Muscle of arm (tissue), 1 donor: ENCODE measurements at regions not wholly inside any gene's neighbourhood (a gene's known extent, or its start where the extent isn't known, plus 50 kb on each side); places are given as distances from the start of the nearest gene placed in this dataset.
"Not testable (repeated sequence)": the region's sequence is repeated elsewhere in the genome, so short reads cannot be mapped to it uniquely, and the experiment has no call there.

Experiments used
- DNase-seq: peaks from one replicate; pipeline ENCODE4 v3.0.0-alpha.2; 2013

DNA sequence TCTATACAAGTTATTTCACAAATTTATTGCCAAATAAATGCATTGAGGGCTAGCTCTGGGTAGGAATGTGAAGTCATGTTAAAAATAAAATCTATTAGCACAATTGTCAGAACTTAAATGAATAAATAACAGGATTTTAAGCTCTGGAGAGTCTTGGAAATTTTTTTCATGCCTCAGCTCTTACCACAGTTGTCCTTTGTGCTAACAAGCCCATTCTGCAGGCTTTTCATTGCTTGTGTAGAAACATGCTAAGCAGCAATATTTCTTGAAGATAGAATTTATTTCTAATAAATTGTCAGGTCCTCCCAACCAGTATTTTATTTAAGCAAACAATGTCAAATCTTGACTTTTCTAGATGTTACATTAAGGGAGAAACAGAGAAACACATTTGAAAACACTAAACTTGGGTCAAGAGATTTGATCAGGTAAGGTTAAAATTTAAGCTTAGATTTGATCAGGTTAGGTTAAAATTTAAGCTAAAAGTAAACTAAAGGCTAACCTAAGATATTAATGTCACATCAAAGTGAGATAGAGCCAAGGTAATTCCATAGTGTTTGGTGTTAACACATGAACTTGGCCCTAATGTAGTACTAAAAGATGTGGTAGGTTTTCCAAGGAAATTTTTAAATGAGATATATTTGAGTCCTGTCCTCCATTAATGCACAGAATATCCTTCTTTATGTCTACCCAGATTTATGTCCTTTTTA lies 179.1 kb upstream of the IL1RAPL1 start:
- no peak for DNase-seq

DNA sequence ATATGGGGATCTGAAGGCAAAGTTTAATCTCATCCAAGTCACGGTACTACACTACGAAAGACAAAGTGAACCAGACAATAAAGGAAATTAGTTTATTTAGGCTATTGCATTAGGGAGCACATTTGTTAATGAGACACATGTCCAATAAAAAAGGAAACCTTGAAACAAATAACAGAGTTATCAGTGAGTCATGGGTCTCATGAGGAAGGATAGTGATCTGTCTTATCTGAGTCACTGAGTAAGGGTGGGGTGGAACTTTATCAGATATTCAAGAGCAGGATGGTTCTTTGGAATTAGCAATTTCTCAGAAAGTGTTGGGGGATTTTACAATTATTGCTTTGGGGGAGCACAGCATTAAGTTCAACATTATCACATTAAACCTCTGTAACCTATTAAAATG lies 188.9 kb upstream of the IL1RAPL1 start:
- DNase-seq: no peak

DNA sequence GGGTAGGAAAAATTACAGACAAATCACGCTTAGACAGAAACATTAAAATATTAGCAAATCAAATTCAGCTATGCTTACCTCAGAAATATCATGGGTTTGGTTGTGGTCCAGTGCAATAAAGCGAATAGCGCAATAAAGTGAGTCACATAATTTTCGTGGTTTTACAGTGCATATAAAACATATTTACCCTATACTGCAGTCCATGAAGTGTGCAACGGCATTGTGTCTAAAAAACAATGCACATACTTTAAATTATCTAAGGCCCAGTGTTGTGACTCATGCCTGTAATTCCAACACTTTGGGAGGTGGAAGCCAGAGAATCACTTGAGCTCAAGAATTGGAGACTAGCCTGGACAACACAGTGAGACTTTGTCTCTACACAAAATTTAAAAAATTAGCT lies 195.7 kb upstream of the IL1RAPL1 start:
- no peak for DNase-seq

DNA sequence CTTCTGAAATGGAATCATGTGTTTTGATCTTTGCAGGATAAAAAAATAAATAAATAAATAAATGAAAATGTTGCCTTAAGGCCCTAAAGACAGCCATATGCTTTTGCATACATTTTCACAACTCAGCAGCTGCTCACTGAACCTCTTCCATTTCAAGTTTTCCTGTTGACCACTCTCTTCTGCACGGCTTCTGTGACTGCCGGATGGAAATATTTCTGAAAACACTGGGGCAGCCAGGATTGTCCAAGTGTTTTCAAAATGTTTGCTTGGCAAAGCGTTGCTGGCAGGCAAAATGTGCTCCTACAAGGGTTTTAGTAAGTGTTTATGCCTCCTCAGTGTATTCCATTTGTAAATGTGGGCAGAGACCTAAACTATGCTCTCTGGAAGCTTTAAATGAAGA lies 208.1 kb upstream of the IL1RAPL1 start:
- peak; percentile 2 for DNase-seq

DNA sequence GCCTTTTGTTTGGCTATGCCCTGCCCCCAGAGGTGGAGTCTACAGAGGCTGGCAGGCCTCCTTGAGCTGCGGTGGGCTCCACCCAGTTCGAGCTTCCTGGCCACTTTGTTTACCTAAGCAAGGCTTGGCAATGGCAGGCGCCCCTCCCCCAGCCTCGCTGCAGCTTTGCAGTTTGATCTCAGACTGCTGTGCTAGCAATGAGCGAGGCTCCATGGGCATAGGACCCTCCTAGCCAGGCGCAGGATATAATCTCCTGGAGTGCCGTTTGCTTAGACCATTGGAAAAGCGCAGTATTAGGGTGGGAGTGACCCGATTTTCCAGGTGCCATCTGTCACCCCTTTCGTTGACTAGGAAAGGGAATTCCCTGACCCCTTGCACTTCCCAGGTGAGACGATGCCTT lies 219.6 kb upstream of the IL1RAPL1 start:
- not testable (repeated sequence) for DNase-seq

DNA sequence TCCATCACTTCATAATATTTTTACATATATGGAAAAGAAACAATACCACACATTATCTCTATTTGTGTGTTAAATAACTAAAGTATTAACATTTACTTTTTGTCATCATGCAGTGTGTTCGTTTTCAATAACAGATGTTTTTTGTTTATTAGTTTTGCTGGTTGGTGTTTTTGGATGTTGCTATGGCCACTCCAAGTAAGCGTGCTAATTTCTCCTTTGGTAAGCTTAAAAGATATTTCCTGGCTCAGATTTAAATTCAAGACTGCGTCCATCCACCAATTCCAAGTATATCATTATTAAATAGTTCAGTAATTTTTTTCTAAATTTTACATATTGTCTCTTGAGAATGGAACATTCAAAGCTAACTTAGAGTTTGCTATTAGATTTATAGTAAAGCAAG lies 235.4 kb upstream of the IL1RAPL1 start:
- DNase-seq: peak; percentile 28

DNA sequence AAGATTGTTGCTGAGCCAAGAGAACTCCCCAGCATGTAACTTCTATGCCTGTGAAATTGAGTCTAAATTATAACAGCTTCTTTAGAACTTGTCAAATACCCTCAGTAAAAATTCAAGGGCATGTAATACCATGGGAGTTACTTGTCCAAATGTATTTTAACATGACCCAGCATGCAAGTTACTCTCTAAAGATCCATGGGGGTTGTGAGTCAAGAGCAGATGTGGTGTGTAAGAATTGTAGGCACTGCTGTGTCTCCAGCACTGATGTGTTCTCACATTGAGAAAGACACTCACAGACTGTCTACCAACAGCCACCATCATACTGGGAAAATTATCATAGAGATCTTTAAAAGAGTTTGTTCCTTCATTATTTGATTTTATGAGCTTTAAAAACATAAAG lies 237.4 kb upstream of the IL1RAPL1 start:
- DNase-seq: no peak

DNA sequence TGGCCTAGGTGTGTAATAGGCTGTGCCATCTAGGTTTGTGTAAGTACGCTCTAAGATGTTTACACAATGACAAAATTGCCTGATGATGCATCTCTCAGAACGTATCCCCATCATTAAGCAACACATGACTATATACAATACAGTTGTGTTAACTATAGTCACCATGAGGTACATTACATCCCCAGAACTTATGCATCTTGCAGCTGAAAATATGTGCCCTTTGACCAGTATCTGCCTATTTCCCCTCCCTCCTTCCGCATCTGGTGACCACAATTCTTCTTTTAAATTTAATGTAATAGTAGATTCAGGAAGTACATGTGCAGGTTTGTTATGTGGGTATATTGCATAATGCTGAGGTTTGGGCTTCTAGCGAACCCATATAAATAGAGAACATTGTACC lies 239.8 kb upstream of the IL1RAPL1 start:
- DNase-seq: no peak

DNA sequence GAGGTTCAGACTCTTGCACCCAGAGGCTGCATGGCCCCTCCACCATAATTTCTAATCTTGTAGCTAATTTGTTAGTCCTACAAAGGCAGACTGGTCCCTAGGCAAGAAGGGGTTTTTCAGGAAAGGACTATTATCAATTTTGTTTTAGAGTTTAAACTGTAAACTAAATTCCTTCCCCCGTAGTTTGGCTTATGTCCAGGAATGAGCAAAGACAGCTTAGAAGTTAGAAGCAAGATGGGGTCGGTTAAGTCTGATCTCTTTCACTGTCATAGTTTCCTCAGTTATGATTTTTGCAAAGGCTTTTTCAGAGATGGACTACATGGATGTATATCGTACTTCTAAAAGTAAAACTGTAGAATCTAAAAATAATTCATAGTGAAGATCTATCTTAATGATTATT lies 258.1 kb upstream of the IL1RAPL1 start:
- no peak for DNase-seq

DNA sequence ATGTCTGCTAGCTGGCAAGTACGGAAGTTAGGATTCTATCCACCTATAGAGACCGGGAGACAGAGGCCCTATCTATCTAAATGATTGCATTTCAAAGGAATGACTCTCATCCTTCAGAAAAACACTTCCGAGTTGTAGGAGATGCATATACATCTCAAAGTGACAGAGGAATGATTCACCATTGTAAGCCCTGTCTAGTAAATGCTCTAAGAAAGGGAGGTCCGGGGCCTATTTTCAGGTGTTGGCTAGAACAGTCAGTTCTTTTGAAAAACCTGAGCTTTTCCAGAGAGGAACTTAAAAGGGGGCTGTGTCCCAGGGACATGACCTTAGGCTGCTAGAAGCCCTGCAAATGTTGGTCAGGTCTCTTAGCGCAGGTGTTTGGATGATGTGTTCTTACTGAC lies 262.9 kb upstream of the IL1RAPL1 start:
- no peak for DNase-seq

DNA sequence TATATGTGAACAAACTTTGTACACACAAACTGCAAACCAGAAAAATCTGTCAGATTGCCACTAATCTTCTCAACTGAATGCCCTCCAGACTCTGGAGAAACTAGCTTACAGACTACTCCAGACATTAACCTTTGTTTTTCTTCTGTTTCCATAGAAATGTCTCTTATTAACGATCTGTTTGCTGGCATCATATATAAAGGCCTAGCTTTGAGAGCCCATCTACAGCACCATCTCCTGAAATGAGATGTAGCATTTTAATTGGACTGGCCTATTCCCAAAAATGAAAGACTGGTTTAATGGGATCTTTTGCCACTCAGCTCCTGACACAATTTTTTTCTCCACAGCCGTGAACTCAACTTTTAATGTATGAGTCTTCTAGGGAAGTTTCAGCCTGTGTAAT lies 266.0 kb upstream of the IL1RAPL1 start:
- DNase-seq: no peak

DNA sequence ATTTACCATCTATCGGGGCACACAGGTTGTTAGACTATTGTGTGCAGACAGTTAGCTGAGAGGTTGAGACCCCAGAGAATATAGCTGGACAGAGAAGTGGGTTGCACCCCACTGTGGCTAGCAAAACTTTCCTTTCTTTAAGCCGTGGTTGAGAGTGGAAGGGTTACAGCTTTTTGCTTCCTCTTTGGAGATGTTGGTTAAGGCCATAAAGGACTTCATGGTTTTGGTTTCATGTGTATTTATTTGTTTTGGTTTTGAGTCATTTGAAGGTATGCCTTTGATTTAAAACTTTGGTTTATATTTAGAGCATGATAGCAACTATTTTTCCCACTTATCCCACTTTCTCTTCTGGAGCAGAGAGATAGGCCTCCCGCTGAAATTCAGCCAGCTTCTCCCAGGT lies 274.3 kb upstream of the IL1RAPL1 start:
- DNase-seq: no peak

DNA sequence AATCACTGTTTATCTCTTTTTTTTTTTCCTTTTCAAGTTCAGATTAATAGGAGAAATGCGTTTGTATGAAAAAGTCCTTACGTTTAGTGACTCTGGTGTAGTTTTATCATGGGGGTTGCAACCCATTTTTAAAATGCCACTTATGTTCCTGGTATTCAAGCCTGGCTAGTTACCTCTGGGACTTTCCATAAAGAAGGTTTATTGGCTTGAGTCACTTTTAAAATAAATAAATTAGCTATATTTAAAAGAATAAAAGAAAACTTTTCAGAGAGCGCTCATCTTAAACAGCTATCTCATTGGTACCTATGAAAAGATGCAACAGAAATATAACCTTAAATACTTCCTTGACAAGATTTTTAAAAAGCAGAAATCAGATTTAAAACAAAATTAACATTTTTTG lies 275.0 kb upstream of the IL1RAPL1 start:
- DNase-seq: no peak

DNA sequence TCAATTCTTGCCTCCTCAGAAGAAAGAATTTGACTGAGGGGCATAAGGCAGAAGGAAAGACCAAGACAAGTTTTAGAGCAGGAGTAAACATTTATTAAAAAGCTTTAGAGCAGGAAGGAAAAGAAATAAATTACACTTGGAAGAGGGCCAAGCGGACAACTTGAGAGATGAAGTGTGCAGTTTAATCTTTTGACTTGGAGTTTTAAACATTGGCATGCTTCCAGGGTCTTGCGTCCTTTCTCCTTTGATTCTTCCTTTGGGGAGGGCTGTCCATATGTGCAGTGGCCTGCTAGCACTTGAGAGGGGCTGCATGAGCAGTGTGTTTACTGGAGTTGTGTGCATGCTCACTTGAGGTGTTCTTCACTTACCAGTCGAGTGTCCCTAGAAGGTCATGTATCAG lies 275.8 kb upstream of the IL1RAPL1 start:
- DNase-seq: no peak

DNA sequence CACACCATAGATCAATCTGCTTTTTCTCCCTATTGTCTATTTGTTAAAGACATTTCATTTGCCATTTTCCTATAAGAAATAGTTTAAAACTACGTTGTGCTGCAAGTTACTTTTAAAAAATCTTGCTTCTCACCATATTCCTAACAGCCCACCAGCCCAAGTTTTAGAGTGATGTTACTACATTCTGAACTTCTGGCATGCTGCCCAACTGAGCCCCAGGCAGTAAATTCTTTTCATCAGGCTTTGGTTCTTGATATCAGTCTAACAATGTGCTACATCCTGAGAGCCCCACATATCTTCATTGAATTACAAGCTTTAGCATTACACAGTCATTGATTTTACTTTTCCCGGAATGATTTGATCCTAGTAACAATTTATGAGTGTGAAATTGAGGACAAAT lies 283.8 kb upstream of the IL1RAPL1 start:
- no peak for DNase-seq

DNA sequence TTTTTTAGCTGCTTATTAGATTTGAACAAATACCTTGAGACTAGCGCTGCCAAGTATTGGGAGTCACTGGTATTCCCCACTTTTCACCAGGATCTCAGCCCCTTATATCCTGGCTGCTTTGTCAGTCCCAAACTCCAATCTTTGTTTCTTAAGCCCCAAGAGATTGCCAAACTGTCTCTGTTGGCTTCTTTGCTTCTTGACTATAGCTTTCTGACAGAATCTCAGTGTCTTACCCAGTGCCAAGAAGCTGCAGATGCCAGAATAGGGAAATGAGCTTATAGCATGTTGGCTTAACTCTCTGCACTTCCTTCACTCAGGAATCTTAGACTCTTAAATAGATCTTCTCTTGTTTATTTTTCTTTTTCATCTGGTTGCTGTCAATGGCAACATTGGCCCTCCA lies 297.5 kb upstream of the DCAF8L1 start:
- no peak for DNase-seq

DNA sequence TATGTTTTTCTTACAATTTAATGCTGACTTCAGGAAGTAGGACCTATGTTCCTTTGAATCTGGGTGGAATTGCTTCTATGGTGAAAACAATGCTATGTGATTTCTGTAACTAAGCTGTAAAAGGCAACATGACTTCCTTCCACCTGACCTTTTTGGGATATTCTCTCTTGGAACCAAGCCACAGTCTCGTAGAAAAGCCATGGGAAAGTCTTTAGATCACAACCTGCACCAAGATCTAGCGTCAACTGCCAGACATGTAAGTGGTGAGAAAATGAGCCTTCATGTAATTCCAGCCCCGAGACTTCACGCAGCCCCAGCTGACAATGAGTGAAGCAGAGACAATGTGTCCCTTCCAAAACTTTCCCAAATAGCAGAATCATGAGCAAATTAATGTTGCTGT lies 297.0 kb upstream of the DCAF8L1 start:
- DNase-seq: no peak

DNA sequence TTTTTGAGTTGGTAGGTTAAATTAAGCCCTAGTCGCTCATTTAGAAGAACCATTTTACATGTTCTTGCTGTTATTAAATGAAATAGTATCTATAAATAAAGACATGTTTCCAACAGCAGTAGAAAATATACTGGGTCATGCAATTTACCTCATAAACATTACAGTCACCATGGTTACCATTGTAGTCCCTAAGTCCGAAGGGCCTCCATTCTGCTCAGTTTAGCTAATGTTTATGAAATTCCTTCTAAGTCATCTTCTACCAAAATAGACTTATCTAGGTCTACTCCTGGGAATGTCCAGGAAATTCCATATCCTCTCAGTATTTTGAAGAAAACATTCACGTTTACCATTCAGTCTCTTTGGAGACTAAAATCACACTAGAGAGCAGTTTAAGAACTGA lies 292.5 kb upstream of the DCAF8L1 start:
- DNase-seq: peak; percentile 32

DNA sequence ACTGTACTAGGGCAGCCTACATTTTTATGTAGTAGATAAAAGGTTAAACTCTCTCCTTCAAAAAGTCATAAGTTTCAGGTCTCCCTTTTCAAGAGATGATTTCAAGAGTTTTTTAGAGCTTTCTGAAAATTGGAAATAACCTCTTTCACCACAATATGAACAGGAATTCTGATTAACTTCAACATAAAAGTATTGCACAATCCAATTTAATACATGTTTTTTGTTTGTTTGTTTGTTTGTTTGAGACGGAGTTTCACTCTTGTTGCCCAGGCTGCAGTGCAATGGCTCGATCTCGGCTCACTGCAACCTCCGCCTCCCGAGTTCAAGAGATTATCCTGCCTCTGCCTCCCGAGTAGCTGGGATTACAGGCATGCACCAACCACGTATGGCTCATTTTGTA lies 265.4 kb upstream of the DCAF8L1 start:
- no peak for DNase-seq

DNA sequence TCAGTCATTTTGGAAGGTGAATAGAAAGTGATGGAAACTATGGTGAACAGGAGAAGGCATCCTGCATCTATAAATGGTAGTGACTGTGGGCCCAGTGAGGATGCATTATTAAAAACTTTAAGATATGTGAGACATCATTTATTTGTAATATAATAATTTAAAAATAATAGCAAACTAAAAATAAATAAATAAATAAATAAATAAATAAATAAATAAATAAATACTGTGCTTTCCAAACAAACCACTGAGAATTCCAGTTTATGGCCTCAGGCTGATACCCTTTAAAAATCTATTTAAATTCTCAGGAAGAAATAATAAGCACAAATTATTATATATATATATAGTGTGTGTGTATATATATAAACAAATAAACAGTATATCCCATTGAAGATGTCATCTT lies 248.0 kb upstream of the DCAF8L1 start:
- no peak for DNase-seq

DNA sequence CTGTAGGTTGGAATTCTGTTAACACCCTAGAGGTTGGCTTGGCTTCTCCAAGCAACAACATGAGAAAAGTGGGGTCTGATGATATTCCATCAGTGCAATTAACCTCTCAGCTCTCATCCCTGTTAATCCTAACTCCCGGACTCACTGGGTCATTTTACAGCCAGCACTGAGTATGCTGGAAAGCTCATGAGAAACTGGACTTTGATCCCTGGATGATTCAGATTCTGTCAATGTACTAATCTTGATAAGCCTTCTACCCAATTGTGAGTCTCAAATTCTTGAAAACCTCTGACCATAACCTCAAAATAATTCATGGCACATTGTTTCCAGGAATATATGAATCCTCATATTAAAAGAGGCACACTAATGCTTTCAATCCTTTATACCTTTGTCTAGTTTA lies 244.3 kb upstream of the DCAF8L1 start:
- no peak for DNase-seq

DNA sequence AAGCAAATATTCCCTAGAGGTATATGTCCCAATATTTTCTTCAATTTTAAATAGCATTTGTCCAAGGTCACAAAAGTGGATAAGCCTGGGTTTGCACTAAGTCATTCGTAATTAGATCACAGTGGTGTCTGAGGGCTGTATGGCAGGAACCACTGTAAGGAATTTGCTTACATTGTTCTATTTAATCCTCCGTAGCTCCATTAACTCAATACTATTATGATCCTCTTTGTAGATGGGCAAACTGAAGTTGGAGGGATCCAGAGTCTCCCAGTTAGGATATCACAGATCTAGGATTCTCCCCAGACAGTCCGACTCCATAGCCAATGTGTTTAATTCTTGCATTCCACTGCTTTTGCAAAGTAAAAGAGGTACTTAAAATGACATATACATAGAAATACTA lies 242.7 kb upstream of the DCAF8L1 start:
- no peak for DNase-seq

DNA sequence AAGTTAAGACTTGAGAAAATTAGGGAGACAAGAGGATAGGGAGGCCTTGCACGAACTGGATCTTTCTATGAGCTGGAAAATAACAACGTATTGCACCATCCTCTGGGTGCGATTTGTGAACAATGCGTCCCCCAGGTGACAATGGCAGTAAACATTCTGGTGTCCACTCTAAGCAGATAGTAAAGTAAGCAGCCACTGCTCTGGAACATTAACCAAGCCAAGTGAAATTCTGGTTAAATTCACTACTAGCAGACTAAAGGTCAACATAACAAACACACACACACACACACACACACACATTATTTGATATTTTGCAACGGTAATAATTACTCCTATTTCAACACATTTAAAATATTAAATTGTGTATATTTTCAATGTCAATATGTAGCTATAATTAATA lies 242.2 kb upstream of the DCAF8L1 start:
- no peak for DNase-seq

DNA sequence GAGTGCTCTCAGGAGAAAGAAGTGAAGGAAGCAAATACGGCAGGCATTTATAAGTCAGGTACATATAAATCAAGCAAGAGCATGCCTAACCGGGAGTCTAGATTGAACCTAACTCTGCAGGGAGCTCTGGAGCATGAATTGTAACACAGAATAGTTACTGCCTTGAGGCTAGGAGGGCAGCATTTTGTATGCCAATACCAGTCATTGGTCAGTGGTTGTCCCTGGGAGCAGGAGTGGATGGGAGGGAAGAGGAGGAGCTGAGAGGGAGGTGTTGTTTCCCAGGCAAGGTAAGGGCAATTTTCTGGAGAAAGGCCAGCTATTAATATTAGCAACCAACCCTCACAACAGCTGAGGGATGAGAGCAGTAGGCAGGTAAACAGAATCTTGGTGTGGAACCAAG lies 224.7 kb upstream of the DCAF8L1 start:
- DNase-seq: no peak

DNA sequence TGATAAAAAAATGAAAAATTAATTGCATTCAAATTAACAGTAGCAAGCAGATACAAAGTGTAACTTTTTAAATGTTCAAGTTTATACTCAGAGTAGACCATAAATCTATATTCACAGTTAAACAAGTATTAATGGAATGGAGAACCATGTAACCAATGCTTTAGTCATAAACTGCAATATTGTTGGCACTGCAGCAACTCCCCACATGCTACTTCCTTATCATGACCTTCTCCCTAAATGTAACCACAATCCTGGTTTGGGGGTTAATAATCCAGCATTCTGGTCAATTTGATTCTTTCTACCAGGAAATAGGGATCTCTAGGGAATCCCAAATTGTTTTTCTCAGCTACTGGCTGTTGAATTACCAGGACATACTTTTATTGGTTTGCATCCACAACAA lies 223.9 kb upstream of the DCAF8L1 start:
- DNase-seq: no peak
